ENCODE measurements at regions not wholly inside any gene's neighbourhood (a gene's known extent, or its start where the extent isn't known, plus 50 kb on each side); places are given as distances from the start of the nearest gene placed in this dataset.

DNA sequence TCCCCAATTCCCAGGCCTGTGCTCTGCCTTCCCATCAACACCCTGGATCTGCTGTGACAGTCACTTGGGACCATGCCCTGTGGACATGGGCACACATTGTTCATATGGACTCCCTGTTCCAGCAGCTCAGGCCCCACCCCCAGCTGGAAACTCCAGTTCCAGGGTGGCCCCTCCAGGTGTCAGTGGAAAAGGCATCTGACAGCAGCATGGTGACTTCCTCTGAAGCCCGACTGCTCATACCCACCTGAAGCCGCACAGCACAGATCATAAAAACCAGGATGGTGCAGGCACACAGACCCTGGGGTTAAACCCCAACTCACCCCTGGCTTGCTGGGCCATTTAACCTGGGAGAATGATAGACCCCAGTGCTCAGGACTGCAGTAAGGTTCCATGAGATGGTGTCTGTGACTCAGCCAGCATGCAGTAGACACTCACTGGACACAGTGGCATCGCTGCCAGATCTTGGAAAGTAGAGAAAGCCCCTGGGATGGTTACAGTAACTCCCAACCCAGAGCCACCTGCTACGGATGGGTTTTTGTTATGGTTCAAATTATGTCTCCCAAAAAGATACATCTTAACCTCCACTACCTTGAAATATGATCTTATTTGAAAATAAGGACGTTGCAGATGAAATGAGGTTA, 72.6 kb upstream of the NANOS1 start:
- DNase-seq, result no peak
- no peaks in the 10 kb centered on the region for H3K9me3 ChIP-seq
- TF ChIP-seq POLR2AphosphoS5 (IDR thresholded peaks at IDR 0.05) (no peak), EP300 (IDR thresholded peaks at IDR 0.05) (no peak), POLR2A (IDR thresholded peaks at IDR 0.05) (no peak)
- TF ChIP-seq, protein P1, sequence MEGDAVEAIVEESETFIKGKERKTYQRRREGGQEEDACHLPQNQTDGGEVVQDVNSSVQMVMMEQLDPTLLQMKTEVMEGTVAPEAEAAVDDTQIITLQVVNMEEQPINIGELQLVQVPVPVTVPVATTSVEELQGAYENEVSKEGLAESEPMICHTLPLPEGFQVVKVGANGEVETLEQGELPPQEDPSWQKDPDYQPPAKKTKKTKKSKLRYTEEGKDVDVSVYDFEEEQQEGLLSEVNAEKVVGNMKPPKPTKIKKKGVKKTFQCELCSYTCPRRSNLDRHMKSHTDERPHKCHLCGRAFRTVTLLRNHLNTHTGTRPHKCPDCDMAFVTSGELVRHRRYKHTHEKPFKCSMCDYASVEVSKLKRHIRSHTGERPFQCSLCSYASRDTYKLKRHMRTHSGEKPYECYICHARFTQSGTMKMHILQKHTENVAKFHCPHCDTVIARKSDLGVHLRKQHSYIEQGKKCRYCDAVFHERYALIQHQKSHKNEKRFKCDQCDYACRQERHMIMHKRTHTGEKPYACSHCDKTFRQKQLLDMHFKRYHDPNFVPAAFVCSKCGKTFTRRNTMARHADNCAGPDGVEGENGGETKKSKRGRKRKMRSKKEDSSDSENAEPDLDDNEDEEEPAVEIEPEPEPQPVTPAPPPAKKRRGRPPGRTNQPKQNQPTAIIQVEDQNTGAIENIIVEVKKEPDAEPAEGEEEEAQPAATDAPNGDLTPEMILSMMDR (IDR thresholded peaks at IDR 0.05), result no peak
- peaks cover 0 to 37% (median 27%) of the 10 kb centered on the region in 4 donors for H3K4me1 ChIP-seq
- H3K27me3 ChIP-seq, result no peaks in the 10 kb centered on the region
- 86 to 87% methylated on average over 5 of the region's 5 CpGs for WGBS, 2 donors
- H3K4me3 ChIP-seq, result no peak overlapping the region
- H3K36me3 ChIP-seq, result no peaks in the 10 kb centered on the region
- intact Hi-C loops (cut with DNase I), result no loop called here
- no peak overlapping the region for H3K27ac ChIP-seq

DNA sequence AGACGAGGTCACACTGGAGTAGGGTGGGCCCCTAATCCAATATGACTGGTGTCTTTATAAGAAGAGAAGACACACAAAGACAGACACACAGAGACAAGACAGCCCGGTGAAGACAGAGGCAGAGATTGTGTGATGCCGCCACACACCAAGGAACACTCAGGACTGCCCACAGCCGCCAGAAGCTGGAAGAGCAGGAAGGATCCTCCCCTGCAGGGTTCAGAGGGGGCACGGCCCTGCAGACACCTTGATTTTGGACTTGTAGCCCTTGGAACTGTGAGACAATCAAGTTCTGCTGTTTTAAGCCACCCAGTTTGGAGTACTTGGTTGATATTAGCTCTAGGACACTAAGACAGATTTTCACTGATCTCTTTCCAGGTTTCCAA, 72.1 kb upstream of the NANOS1 start:
- WGBS, 2 donors, result 88 to 89% methylated on average over 5 of the region's 5 CpGs
- Histone ChIP-seq H3K4me3 (no peak overlapping the region), H3K27ac (no peak overlapping the region), H3K4me1 (peaks cover 0 to 37% (median 27%) of the 10 kb centered on the region in 4 donors), H3K36me3 (no peaks in the 10 kb centered on the region), H3K9me3 (no peaks in the 10 kb centered on the region), H3K27me3 (no peaks in the 10 kb centered on the region)
- intact Hi-C loops (cut with DNase I), result no loop called here
- TF ChIP-seq, protein P1 (IDR thresholded peaks at IDR 0.05), result no peak
- TF ChIP-seq POLR2AphosphoS5 (IDR thresholded peaks at IDR 0.05) (no peak), EP300 (IDR thresholded peaks at IDR 0.05) (no peak), POLR2A (IDR thresholded peaks at IDR 0.05) (no peak)
- no peak for DNase-seq

DNA sequence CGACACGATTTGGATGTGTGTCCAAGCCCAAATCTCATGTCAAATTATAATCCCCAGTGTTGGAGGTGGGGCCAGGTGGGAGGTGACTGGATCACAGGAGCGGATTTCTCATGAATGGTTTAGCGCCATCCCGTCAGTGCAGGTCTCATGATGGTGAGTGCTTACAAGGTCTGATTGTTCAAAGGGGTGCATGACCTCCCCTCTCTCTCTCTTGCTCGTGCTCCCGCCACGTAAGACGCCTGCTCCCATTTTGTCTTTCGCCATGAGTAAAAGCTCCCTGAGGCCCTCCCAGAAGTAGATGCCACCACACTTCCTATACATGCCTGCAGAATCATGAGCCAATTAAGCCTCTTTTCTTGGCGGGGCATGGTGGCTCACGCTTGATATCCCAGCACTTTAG, 71.5 kb upstream of the NANOS1 start:
- Histone ChIP-seq H3K36me3 (no peaks in the 10 kb centered on the region), H3K27me3 (no peaks in the 10 kb centered on the region), H3K27ac (no peak overlapping the region), H3K4me1 (peaks cover 0 to 37% (median 27%) of the 10 kb centered on the region in 4 donors), H3K9me3 (no peaks in the 10 kb centered on the region), H3K4me3 (no peak overlapping the region)
- TF ChIP-seq, protein P1 (IDR thresholded peaks at IDR 0.05), result no peak
- no peak for TF ChIP-seq EP300 (IDR thresholded peaks at IDR 0.05)
- TF ChIP-seq POLR2AphosphoS5 (IDR thresholded peaks at IDR 0.05), result no peak
- no peak for TF ChIP-seq POLR2A (IDR thresholded peaks at IDR 0.05)
- intact Hi-C loops (cut with DNase I), result no loop called here
- DNase-seq, result peak; percentile 21
- 93 to 96% methylated on average over 12 of the region's 12 CpGs for WGBS, 2 donors

DNA sequence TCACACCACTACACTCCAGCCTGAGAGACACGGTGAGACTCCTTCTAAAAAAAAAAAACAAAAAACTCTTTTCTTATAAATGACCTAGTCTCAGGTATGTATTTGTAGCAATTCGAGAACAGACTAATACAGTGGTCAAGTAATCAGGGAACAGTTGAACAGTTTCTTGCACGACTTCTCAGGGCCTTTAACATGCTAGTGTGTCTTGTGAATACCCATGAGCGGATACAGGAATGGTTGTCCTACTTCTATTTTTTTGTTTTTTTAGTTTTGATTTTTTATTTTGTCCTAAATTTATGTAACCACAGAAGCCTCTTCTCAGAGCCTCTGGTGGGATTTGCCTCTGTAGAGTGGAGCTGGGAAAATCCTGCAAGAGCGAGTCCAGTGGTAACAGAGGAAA, 71.0 kb upstream of the NANOS1 start:
- Histone ChIP-seq H3K4me3 (no peak overlapping the region), H3K27ac (peak overlapping the region in 3 of 4 donors; percentile 34 to 67 (median 51)), H3K27me3 (no peaks in the 10 kb centered on the region), H3K9me3 (no peaks in the 10 kb centered on the region), H3K36me3 (no peaks in the 10 kb centered on the region), H3K4me1 (peaks cover 0 to 35% (median 27%) of the 10 kb centered on the region in 4 donors)
- no peak for TF ChIP-seq EP300 (IDR thresholded peaks at IDR 0.05)
- TF ChIP-seq, protein P1 (IDR thresholded peaks at IDR 0.05), result no peak
- no peak for TF ChIP-seq POLR2A (IDR thresholded peaks at IDR 0.05)
- TF ChIP-seq POLR2AphosphoS5 (IDR thresholded peaks at IDR 0.05), result no peak
- intact Hi-C loops (cut with DNase I), result no loop called here
- no peak for DNase-seq
- WGBS, 2 donors, result 94 to 95% methylated on average over 5 of the region's 5 CpGs
